ENCODE measurements at regions not wholly inside any gene's neighbourhood (a gene's known extent, or its start where the extent isn't known, plus 50 kb on each side); places are given as distances from the start of the nearest gene placed in this dataset.
"Not testable (repeated sequence)": the region's sequence is repeated elsewhere in the genome, so short reads cannot be mapped to it uniquely, and the experiment has no call there.

DNA sequence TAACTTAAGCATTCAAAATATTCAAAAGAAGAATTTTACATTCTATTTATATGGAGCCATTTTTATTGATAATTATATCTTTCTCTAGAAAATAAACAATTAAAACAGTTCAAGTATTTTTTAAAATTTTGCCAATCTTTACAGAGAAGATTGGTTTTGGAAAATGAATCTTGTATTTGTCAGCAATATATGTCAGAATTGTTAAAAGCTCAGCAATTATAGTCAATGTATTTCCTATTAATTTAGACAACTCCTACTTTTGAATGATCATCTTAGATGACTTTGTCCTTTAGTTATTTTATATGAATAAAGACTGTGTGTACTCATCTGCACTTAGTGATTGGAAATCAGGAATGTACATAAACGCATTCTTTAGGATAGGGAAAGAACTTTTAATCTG lies 223.9 kb upstream of the MAD2L1 start:
- Histone ChIP-seq H3K27ac (ENCODE audit: insufficient read depth, low read depth, low read length, poor library complexity, severe bottlenecking) (no peak overlapping the region), H3K4me3 (ENCODE audit: insufficient read depth, low read depth, low read length) (no peak overlapping the region), H3K9me3 (ENCODE audit: control insufficient read depth, low read length) (no peaks in the 10 kb centered on the region), H3K4me1 (ENCODE audit: control insufficient read depth, insufficient read depth, low read length) (no peaks in the 10 kb centered on the region), H3K36me3 (ENCODE audit: control insufficient read depth, insufficient read depth, low read length) (no peaks in the 10 kb centered on the region), H3K27me3 (ENCODE audit: control insufficient read depth, insufficient read depth, low read length, poor library complexity, severe bottlenecking) (no peaks in the 10 kb centered on the region)
- WGBS, 2 experiments: 95 to 98% methylated on average over 1 of the region's 1 CpG

DNA sequence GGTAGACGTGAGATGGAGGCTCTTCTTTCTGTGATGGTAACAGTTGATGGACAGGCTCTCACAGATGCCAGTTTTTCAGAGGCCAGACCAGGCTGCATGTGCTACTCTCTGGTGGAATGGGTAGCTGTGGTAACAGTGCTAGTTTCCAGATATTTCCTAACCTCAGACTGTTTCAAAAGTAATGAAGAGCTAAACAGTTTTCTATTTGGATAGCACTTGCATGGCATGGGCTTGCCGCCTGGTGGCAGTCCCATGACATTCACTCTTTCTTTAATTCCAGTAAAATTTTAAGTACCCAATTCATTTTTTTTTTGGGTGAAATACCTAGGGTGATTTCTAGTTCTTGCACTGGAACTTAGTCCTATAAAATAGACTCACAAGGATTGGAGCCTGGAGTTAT lies 220.2 kb upstream of the MAD2L1 start:
- WGBS, 2 experiments: 71 to 73% methylated on average over 2 of the region's 2 CpGs
- H3K4me3 ChIP-seq (ENCODE audit: insufficient read depth, low read depth, low read length): no peak overlapping the region
- no peak overlapping the region for H3K27ac ChIP-seq (ENCODE audit: insufficient read depth, low read depth, low read length, poor library complexity, severe bottlenecking)
- H3K27me3 ChIP-seq (ENCODE audit: control insufficient read depth, insufficient read depth, low read length, poor library complexity, severe bottlenecking): no peaks in the 10 kb centered on the region
- no peaks in the 10 kb centered on the region for H3K4me1 ChIP-seq (ENCODE audit: control insufficient read depth, insufficient read depth, low read length)
- no peaks in the 10 kb centered on the region for H3K9me3 ChIP-seq (ENCODE audit: control insufficient read depth, low read length)
- no peaks in the 10 kb centered on the region for H3K36me3 ChIP-seq (ENCODE audit: control insufficient read depth, insufficient read depth, low read length)

DNA sequence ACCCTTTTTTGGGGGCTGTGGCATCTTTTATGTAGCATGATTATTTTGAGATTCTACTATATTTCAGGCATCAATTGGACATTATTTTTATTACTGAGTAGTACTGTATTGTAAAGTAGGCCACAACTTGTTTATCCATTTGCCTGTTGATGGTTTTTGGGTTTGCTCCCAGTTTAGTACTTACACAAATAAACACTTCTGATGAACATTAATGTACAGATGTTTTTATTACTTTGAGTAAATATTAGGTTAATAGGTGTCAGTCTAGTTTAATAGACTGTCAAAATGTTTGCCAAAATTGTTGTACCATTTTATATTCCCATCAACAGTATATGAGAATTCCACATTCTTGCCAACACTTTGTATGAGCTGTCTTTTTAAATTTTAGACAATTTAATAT lies 214.9 kb upstream of the MAD2L1 start:
- Histone ChIP-seq H3K4me1 (ENCODE audit: control insufficient read depth, insufficient read depth, low read length) (no peaks in the 10 kb centered on the region), H3K4me3 (ENCODE audit: insufficient read depth, low read depth, low read length) (no peak overlapping the region), H3K36me3 (ENCODE audit: control insufficient read depth, insufficient read depth, low read length) (no peaks in the 10 kb centered on the region), H3K27me3 (ENCODE audit: control insufficient read depth, insufficient read depth, low read length, poor library complexity, severe bottlenecking) (no peaks in the 10 kb centered on the region), H3K27ac (ENCODE audit: insufficient read depth, low read depth, low read length, poor library complexity, severe bottlenecking) (no peak overlapping the region), H3K9me3 (ENCODE audit: control insufficient read depth, low read length) (no peaks in the 10 kb centered on the region)

DNA sequence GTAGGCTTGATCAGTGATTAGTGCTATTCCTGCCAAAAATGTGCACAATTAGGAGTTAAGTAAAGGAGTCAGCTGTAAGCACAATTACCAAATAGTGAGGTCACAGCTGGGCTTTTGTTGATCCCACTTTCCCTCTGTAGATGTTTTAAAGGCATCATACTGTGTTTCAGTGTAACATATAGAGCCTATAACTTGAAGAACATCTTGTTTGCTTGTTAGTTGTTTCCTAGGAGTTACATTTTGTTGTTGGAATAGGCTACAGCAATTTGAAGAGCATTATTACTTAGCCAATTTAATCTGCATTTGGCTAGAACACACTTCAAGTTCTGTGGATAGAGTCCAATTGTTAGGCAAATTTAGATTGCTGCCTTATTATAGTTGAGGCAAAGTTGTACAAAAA lies 210.7 kb upstream of the MAD2L1 start:
- Histone ChIP-seq H3K9me3 (ENCODE audit: control insufficient read depth, low read length) (no peaks in the 10 kb centered on the region), H3K36me3 (ENCODE audit: control insufficient read depth, insufficient read depth, low read length) (no peaks in the 10 kb centered on the region), H3K27ac (ENCODE audit: insufficient read depth, low read depth, low read length, poor library complexity, severe bottlenecking) (no peak overlapping the region), H3K4me3 (ENCODE audit: insufficient read depth, low read depth, low read length) (no peak overlapping the region), H3K27me3 (ENCODE audit: control insufficient read depth, insufficient read depth, low read length, poor library complexity, severe bottlenecking) (no peaks in the 10 kb centered on the region), H3K4me1 (ENCODE audit: control insufficient read depth, insufficient read depth, low read length) (no peaks in the 10 kb centered on the region)

DNA sequence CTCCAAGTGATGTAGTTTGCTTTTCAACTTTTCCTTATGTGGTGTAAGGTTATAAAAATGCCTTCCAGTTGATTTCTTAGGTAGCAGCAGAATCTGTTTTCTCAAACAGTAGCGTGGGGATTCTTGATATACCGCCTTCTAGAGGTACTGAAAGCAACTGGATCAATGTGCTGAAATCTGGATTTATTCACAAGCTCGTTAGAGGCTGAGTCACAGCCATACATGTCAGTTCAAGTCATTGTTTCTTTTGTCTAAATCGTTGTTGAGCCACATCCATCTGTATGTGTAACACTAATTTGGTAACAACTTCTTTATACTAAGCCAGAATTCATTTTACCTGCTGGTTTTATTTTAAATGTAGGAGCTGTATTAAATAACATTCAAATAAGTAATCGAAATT lies 200.0 kb upstream of the MAD2L1 start:
- Histone ChIP-seq H3K9me3 (ENCODE audit: control insufficient read depth, low read length) (no peaks in the 10 kb centered on the region), H3K4me1 (ENCODE audit: control insufficient read depth, insufficient read depth, low read length) (peaks cover 8% of the 10 kb centered on the region), H3K4me3 (ENCODE audit: insufficient read depth, low read depth, low read length) (no peak overlapping the region), H3K27ac (ENCODE audit: insufficient read depth, low read depth, low read length, poor library complexity, severe bottlenecking) (no peak overlapping the region), H3K27me3 (ENCODE audit: control insufficient read depth, insufficient read depth, low read length, poor library complexity, severe bottlenecking) (no peaks in the 10 kb centered on the region), H3K36me3 (ENCODE audit: control insufficient read depth, insufficient read depth, low read length) (no peaks in the 10 kb centered on the region)
- WGBS, 2 experiments: 87 to 88% methylated on average over 4 to 5 of the region's 5 CpGs

DNA sequence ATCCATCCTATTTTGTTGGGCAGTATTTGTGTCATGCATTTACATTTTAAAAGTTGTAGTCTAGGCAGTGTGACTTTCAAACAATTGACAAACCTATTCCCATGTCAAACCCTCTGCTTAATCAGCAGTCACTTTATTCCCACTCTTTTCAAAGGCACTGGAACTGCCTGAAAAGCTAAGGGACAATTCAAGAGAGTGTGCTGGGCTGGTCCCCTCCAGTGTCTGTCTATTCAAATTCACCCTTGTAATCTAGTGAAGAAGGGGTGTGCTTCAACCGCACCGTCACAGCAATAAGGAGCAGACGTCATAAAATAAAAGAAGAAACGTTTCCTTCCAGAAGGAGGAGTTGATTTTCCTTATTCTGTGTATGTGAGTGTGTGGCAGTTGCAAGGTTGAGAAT lies 197.0 kb upstream of the MAD2L1 start:
- Histone ChIP-seq H3K4me1 (ENCODE audit: control insufficient read depth, insufficient read depth, low read length) (peaks cover 8% of the 10 kb centered on the region), H3K4me3 (ENCODE audit: insufficient read depth, low read depth, low read length) (no peak overlapping the region), H3K9me3 (ENCODE audit: control insufficient read depth, low read length) (no peaks in the 10 kb centered on the region), H3K27me3 (ENCODE audit: control insufficient read depth, insufficient read depth, low read length, poor library complexity, severe bottlenecking) (no peaks in the 10 kb centered on the region), H3K36me3 (ENCODE audit: control insufficient read depth, insufficient read depth, low read length) (no peaks in the 10 kb centered on the region), H3K27ac (ENCODE audit: insufficient read depth, low read depth, low read length, poor library complexity, severe bottlenecking) (peak overlapping the region; percentile 11)
- 9% methylated on average over 4 of the region's 4 CpGs for WGBS, 2 experiments

DNA sequence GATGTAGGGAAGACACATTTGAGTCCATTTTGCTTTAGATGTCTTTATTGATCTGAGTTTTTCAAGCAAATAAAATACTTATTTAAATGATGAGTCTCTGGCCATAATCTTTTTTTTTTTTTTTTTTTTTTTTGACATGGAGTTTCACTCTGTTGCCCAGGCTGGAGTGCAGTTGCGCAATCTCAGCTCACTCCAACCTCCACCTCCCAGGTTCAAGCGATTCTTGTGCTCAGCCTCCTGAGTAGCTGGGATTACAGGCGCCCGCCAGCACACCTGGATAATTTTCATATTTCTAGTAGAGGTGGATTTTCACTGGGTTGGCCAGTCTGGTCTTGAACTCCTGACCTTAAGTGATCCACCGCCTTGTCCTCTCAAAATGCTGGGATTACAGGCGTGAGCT lies 194.5 kb upstream of the MAD2L1 start:
- Histone ChIP-seq H3K36me3 (ENCODE audit: control insufficient read depth, insufficient read depth, low read length) (no peaks in the 10 kb centered on the region), H3K27me3 (ENCODE audit: control insufficient read depth, insufficient read depth, low read length, poor library complexity, severe bottlenecking) (no peaks in the 10 kb centered on the region), H3K4me3 (ENCODE audit: insufficient read depth, low read depth, low read length) (no peak overlapping the region), H3K27ac (ENCODE audit: insufficient read depth, low read depth, low read length, poor library complexity, severe bottlenecking) (no peak overlapping the region), H3K9me3 (ENCODE audit: control insufficient read depth, low read length) (no peaks in the 10 kb centered on the region), H3K4me1 (ENCODE audit: control insufficient read depth, insufficient read depth, low read length) (peaks cover 8% of the 10 kb centered on the region)
- 92 to 98% methylated on average over 6 of the region's 6 CpGs for WGBS, 2 experiments

DNA sequence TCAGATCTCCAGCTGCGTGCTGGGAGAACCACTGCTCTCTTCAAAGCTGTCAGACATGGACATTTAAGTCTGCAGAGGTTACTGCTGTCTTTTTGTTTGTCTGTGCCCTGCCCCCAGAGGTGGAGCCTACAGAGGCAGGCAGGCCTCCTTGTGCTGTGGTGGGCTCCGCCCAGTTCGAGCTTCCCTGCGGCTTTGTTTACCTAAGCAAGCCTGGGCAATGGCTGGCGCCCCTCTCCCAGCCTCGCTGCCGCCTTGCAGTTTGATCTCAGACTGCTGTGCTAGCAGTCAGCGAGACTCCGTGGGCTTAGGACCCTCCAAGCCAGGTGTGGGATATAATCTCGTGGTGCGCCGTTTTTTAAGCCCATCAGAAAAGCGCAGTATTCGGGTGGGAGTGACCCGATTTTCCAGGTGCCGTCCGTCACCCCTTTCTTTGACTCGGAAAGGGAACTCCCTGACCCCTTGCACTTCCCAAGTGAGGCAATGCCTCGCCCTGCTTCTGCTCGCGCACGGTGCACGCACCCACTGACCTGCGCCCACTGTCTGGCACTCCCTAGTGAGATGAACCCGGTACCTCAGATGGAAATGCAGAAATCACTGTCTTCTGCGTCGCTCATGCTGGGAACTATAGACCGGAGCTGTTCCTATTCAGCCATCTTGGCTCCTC lies 189.6 kb upstream of the MAD2L1 start:
- peak overlapping the region; percentile 35 for H3K4me3 ChIP-seq (ENCODE audit: insufficient read depth, low read depth, low read length)
- not testable (repeated sequence) for H3K27ac ChIP-seq (ENCODE audit: insufficient read depth, low read depth, low read length, poor library complexity, severe bottlenecking); H3K9me3 ChIP-seq (ENCODE audit: control insufficient read depth, low read length); H3K36me3 ChIP-seq (ENCODE audit: control insufficient read depth, insufficient read depth, low read length); H3K4me1 ChIP-seq (ENCODE audit: control insufficient read depth, insufficient read depth, low read length); H3K27me3 ChIP-seq (ENCODE audit: control insufficient read depth, insufficient read depth, low read length, poor library complexity, severe bottlenecking)
- WGBS, 2 experiments: 15 to 18% methylated on average over 27 to 28 of the region's 28 CpGs

DNA sequence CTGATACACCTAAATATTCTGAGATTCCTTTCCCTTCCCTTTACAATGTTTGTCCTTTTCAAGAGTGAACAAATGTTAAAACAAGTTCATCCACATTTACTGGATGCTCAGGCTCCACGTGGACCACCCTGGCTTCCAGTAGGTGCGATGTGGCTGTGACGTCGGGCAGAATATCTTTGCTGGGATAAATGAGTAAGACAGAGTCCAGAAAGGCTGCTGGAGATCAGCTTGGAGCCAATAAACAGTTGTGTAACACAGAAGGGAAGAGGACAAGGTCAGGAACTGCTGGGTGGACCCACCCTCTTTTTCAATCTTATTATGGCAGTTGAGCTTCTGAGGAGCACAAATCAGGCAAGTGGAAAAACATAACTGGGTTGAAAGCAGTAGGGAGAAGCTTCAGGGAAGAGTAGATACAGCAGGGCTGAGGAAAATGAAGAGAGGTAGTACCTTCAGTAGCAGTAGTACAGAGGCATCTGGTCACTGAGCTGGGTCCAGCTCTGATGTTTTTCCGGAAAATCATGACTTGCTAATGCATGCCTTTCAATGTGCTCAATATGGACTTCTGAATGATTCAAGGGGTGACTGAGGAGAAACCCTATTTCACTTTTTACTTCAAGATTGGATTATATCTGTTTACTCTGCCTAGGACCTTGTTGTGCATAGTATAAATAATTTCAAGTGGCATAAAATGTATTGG lies 171.8 kb upstream of the MAD2L1 start:
- Histone ChIP-seq H3K4me1 (ENCODE audit: control insufficient read depth, insufficient read depth, low read length) (peaks cover 14% of the 10 kb centered on the region), H3K36me3 (ENCODE audit: control insufficient read depth, insufficient read depth, low read length) (no peaks in the 10 kb centered on the region), H3K9me3 (ENCODE audit: control insufficient read depth, low read length) (no peaks in the 10 kb centered on the region), H3K27ac (ENCODE audit: insufficient read depth, low read depth, low read length, poor library complexity, severe bottlenecking) (no peak overlapping the region), H3K27me3 (ENCODE audit: control insufficient read depth, insufficient read depth, low read length, poor library complexity, severe bottlenecking) (no peaks in the 10 kb centered on the region), H3K4me3 (ENCODE audit: insufficient read depth, low read depth, low read length) (no peak overlapping the region)
- 93 to 94% methylated on average over 5 of the region's 5 CpGs for WGBS, 2 experiments

DNA sequence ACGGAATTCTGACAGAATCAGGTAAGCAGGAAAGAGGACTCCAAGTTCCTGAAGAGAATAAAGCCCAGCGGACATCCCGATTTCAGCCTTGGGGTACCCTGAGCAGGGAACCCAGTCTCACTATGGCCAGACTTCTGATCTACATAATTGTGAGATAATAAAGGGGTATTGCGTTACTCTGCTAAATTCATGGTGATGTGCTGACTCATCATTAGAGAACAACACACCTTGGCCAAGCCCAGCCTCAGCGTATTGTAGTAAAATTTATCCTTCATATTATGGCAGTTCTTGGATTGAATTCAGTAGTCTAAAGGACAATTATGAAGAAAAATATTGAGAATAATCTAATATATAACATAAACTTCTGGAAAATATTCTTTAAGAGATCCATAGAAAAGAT lies 170.2 kb upstream of the MAD2L1 start:
- Histone ChIP-seq H3K27ac (ENCODE audit: insufficient read depth, low read depth, low read length, poor library complexity, severe bottlenecking) (no peak overlapping the region), H3K4me1 (ENCODE audit: control insufficient read depth, insufficient read depth, low read length) (peaks cover under 1% of the 10 kb centered on the region), H3K27me3 (ENCODE audit: control insufficient read depth, insufficient read depth, low read length, poor library complexity, severe bottlenecking) (no peaks in the 10 kb centered on the region), H3K36me3 (ENCODE audit: control insufficient read depth, insufficient read depth, low read length) (no peaks in the 10 kb centered on the region), H3K4me3 (ENCODE audit: insufficient read depth, low read depth, low read length) (no peak overlapping the region), H3K9me3 (ENCODE audit: control insufficient read depth, low read length) (no peaks in the 10 kb centered on the region)
- 92 to 97% methylated on average over 4 to 5 of the region's 5 CpGs for WGBS, 2 experiments

Data from ectodermal cell (in vitro differentiated cells).